IMR-90 (cell line): ENCODE measurements at regions not wholly inside any gene's neighbourhood (a gene's known extent, or its start where the extent isn't known, plus 50 kb on each side); places are given as distances from the start of the nearest gene placed in this dataset.

Experiments used
- ATAC-seq: fragments of 200-7000 bp; cut with Tn5 transposase; 2 replicates; pipeline ENCODE4 v1.9.1; 2020; ENCODE audit warnings: low read depth, mild to moderate bottlenecking, moderate library complexity
- BruUV-seq: library from RNA; stranded (reverse); fragments of 400-500 nt; replicated peaks from 2 replicates; lab custom pipeline; 2021; lab: Mats Ljungman, UMichigan
- CTCF ChIA-PET: fragments of 300-600 bp; formaldehyde crosslinking; extraction: SDS; loops from one replicate; lab custom pipeline; 2021; ENCODE audit warnings: antibody characterized with exemption; lab: Yijun Ruan, JAX
- POLR2A ChIA-PET: fragments of 300-600 bp; sonication (Branson Sonifier 250); formaldehyde crosslinking; loops from one replicate; lab custom pipeline; 2022; ENCODE audit warnings: antibody characterized with exemption; ENCODE audit not compliant: unreplicated experiment; lab: Charles Lee
- DNase-seq: peaks from one replicate; pipeline ENCODE4 v3.0.0; 2013
- H2AFZ ChIP-seq: replicated peaks from 2 replicates; pipeline ENCODE3; 2013; ENCODE audit warnings: low read length, mild to moderate bottlenecking; ENCODE audit not compliant: poor library complexity
- H2AK5ac ChIP-seq: 2 replicates; pipeline ENCODE4 v1.6.1; 2013; ENCODE audit warnings: low read depth, low read length, inconsistent platforms
- H2AK9ac ChIP-seq: replicated peaks from 2 replicates; pipeline ENCODE3; 2013; ENCODE audit warnings: mild to moderate bottlenecking, low read depth, low read length, moderate library complexity; ENCODE audit not compliant: poor library complexity
- H2BK120ac ChIP-seq: 2 replicates; pipeline ENCODE4 v1.6.1; 2013; ENCODE audit warnings: low read depth, low read length, inconsistent platforms
- H2BK15ac ChIP-seq: 3 replicates; pipeline ENCODE4 v1.6.1; 2013; ENCODE audit warnings: low read depth, low read length, inconsistent platforms
- H2BK20ac ChIP-seq: 2 replicates; pipeline ENCODE4 v1.6.1; 2013; ENCODE audit warnings: low read depth, mild to moderate bottlenecking, inconsistent platforms, low read length, moderate library complexity
- H2BK5ac ChIP-seq: 2 replicates; pipeline ENCODE4 v1.6.1; 2013; ENCODE audit warnings: mild to moderate bottlenecking, low read depth, low read length, inconsistent platforms; ENCODE audit not compliant: poor library complexity, severe bottlenecking
- H3K14ac ChIP-seq: replicated peaks from 2 replicates; pipeline ENCODE4 v1.6.1; 2013; ENCODE audit warnings: low read depth, low read length, inconsistent platforms
- H3K18ac ChIP-seq: 2 replicates; pipeline ENCODE4 v1.6.1; 2013; ENCODE audit warnings: low read depth, low read length, control low read depth
- H3K23ac ChIP-seq: 2 replicates; pipeline ENCODE4 v1.6.1; 2013; ENCODE audit warnings: low read depth, low read length, inconsistent platforms
- H3K27ac ChIP-seq: 2 replicates; pipeline ENCODE4 v1.5.1; 2013; ENCODE audit warnings: mild to moderate bottlenecking, control low read depth, low read length; ENCODE audit not compliant: insufficient read depth
- H3K27me3 ChIP-seq: 2 replicates; pipeline ENCODE4 v1.6.1; 2013; ENCODE audit warnings: low read length; ENCODE audit not compliant: control insufficient read depth, insufficient read depth
- H3K36me3 ChIP-seq: 2 replicates; pipeline ENCODE4 v1.6.1; 2013; ENCODE audit warnings: low read length, mixed read lengths; ENCODE audit not compliant: control insufficient read depth, insufficient read depth
- H3K4ac ChIP-seq: 2 replicates; pipeline ENCODE4 v1.6.1; 2013; ENCODE audit warnings: low read depth, low read length, inconsistent platforms
- H3K4me1 ChIP-seq: 2 replicates; pipeline ENCODE4 v1.6.1; 2013; ENCODE audit warnings: low read length, mixed read lengths; ENCODE audit not compliant: control insufficient read depth, insufficient read depth
- H3K4me2 ChIP-seq: 2 replicates; pipeline ENCODE4 v1.6.1; 2013; ENCODE audit warnings: low read depth, mild to moderate bottlenecking, control low read depth, low read length, moderate library complexity
- H3K4me3 ChIP-seq: 2 replicates; pipeline ENCODE4 v1.5.1; 2013; ENCODE audit warnings: low read depth, mild to moderate bottlenecking, control low read depth, low read length, moderate library complexity; ENCODE audit not compliant: insufficient read depth
- H3K56ac ChIP-seq: 2 replicates; pipeline ENCODE4 v1.6.1; 2013; ENCODE audit warnings: low read length, inconsistent platforms; ENCODE audit not compliant: insufficient read depth; ENCODE audit errors: extremely low read depth
- H3K79me1 ChIP-seq, 2 experiments: 2 replicates each; pipeline ENCODE4 v1.6.1; 2013; ENCODE audit warnings: low read length in 2 of 2, inconsistent platforms in 1 of 2, low read depth in 1 of 2
- H3K9ac ChIP-seq: 2 replicates; pipeline ENCODE4 v1.6.1; 2013; ENCODE audit warnings: low read depth, low read length, control low read depth
- H3K9me1 ChIP-seq: 2 replicates; pipeline ENCODE4 v1.6.1; 2013; ENCODE audit warnings: low read length, inconsistent platforms; ENCODE audit not compliant: insufficient read depth
- H3K9me3 ChIP-seq: 2 replicates; pipeline ENCODE4 v1.6.1; 2013; ENCODE audit warnings: low read length; ENCODE audit not compliant: control insufficient read depth, insufficient read depth
- H4K20me1 ChIP-seq: 2 replicates; pipeline ENCODE4 v1.6.1; 2013; ENCODE audit warnings: low read length, inconsistent platforms; ENCODE audit not compliant: insufficient read depth
- H4K5ac ChIP-seq: 2 replicates; pipeline ENCODE4 v1.6.1; 2013; ENCODE audit warnings: mild to moderate bottlenecking, low read depth, low read length, control low read depth
- H4K8ac ChIP-seq, 2 experiments: 2 replicates each; pipeline ENCODE4 v1.6.1; 2013; ENCODE audit warnings: low read depth in 2 of 2, low read length in 2 of 2, control low read depth in 1 of 2, inconsistent platforms in 1 of 2
- H4K91ac ChIP-seq: 2 replicates; pipeline ENCODE4 v1.6.1; 2013; ENCODE audit warnings: low read depth, low read length, inconsistent platforms; ENCODE audit not compliant: insufficient read depth
- BHLHE40 ChIP-seq: fragments of 150-350 bp; IDR thresholded peaks from 2 replicates; pipeline ENCODE4 v1.6.1; 2016; ENCODE audit warnings: mild to moderate bottlenecking, low read depth, low read length
- CEBPB ChIP-seq: IDR thresholded peaks from 2 replicates; pipeline ENCODE4 v1.6.1; 2012; ENCODE audit warnings: low read depth, low read length, improper control_type of control experiment
- CHD1 ChIP-seq: IDR thresholded peaks from 2 replicates; pipeline ENCODE4 v1.6.1; 2012; ENCODE audit warnings: low read depth, low read length, improper control_type of control experiment
- CTCF ChIP-seq: conservative IDR thresholded peaks from 2 replicates; pipeline ENCODE4 v1.5.1; 2012; ENCODE audit warnings: mild to moderate bottlenecking, low read depth, low read length, improper control_type of control experiment
- ELK1 ChIP-seq: fragments of 150-350 bp; IDR thresholded peaks from 2 replicates; pipeline ENCODE4 v1.6.1; 2016; ENCODE audit warnings: low read depth, mild to moderate bottlenecking, low read length, moderate library complexity, borderline replicate concordance
- FOS ChIP-seq: fragments of 150-350 bp; IDR thresholded peaks from 2 replicates; pipeline ENCODE4 v1.6.1; 2016; ENCODE audit warnings: low read depth, low read length
- MAFK ChIP-seq: IDR thresholded peaks from 2 replicates; pipeline ENCODE4 v1.6.1; 2012; ENCODE audit warnings: low read depth, low read length, improper control_type of control experiment
- MAZ ChIP-seq: IDR thresholded peaks from 2 replicates; pipeline ENCODE4 v1.6.1; 2012; ENCODE audit warnings: low read depth, mild to moderate bottlenecking, low read length, improper control_type of control experiment, moderate library complexity, borderline replicate concordance
- MXI1 ChIP-seq: IDR thresholded peaks from 2 replicates; pipeline ENCODE4 v1.6.1; 2012; ENCODE audit warnings: low read depth, mild to moderate bottlenecking, low read length, moderate library complexity, borderline replicate concordance
- NFE2L2 ChIP-seq: fragments of 150-350 bp; IDR thresholded peaks from 2 replicates; pipeline ENCODE4 v1.6.1; 2016; ENCODE audit warnings: low read depth, mild to moderate bottlenecking, low read length
- POLR2A ChIP-seq: IDR thresholded peaks from 2 replicates; pipeline ENCODE4 v1.6.1; 2012; ENCODE audit warnings: mild to moderate bottlenecking, low read depth, low read length
- RAD21 ChIP-seq: IDR thresholded peaks from 2 replicates; pipeline ENCODE4 v1.6.1; 2012; ENCODE audit warnings: low read length, improper control_type of control experiment
- RCOR1 ChIP-seq: IDR thresholded peaks from 2 replicates; pipeline ENCODE4 v1.6.1; 2012; ENCODE audit warnings: mild to moderate bottlenecking, low read length, improper control_type of control experiment; ENCODE audit not compliant: insufficient replicate concordance
- RFX5 ChIP-seq: IDR thresholded peaks from 2 replicates; pipeline ENCODE4 v1.8.0; 2012; ENCODE audit warnings: low read depth, mild to moderate bottlenecking, low read length, moderate library complexity
- SMC3 ChIP-seq: fragments of 150-350 bp; IDR thresholded peaks from 2 replicates; pipeline ENCODE4 v1.6.1; 2016; ENCODE audit warnings: low read depth, mild to moderate bottlenecking, antibody characterized with exemption, low read length, moderate library complexity
- USF2 ChIP-seq: fragments of 150-350 bp; IDR thresholded peaks from 2 replicates; pipeline ENCODE4 v1.6.1; 2017; ENCODE audit warnings: mild to moderate bottlenecking, antibody characterized with exemption, low read length, low read depth
- WGBS, 2 experiments: methylation state at CpG; one replicate each; pipeline versions ENCODE4 v1.1.5 to v1.1.7; 2013; ENCODE audit warnings: missing lambda C conversion rate in 2 of 2; ENCODE audit not compliant: insufficient read length in 1 of 2; ENCODE audit errors: extremely low coverage in 2 of 2; 5-methylcytosine and 5-hydroxymethylcytosine counted together
- dilution Hi-C: fragments of 300-500 bp; cut with HindIII; formaldehyde crosslinking; loops from one replicate; pipeline ENCODE4 v1.14.3; 2018; ENCODE audit warnings: low sequenced_read_pairs; ENCODE audit not compliant: unreplicated experiment
- in situ Hi-C: fragments of 300-500 bp; cut with MboI; formaldehyde crosslinking; loops from 3 replicates; pipeline ENCODE4 v1.14.3; 2019; ENCODE audit warnings: low sequenced_read_pairs, inconsistent platforms, mixed read lengths
- intact Hi-C: fragments of 100-400 bp; cut with micrococcal nuclease; formaldehyde crosslinking; loops from 2 replicates; pipeline ENCODE4 v1.10.0; 2022

GRCh38 chr6:147095316-147095715, 108.9 kb upstream of the STXBP5 start:
- Histone ChIP-seq H3K79me1 (no peaks in the 10 kb centered on the region), H2AFZ (no peak overlapping the region), H3K4ac (no peak overlapping the region), H3K23ac (no peak overlapping the region), H3K9me3 (no peaks in the 10 kb centered on the region), H2AK5ac (no peak overlapping the region), H4K91ac (no peak overlapping the region), H3K9me1 (peaks cover under 1% of the 10 kb centered on the region; the same call in 1 of the 2 replicates), H2AK9ac (no peak overlapping the region), H3K27ac (no peak overlapping the region), H3K4me3 (no peak overlapping the region), H3K4me2 (no peak overlapping the region), H3K56ac (no peak overlapping the region), H3K14ac (no peak overlapping the region), H2BK20ac (no peak overlapping the region), H4K5ac (no peak overlapping the region), H4K20me1 (no peaks in the 10 kb centered on the region), H3K9ac (no peak overlapping the region), H3K4me1 (peaks cover 1% of the 10 kb centered on the region), H3K36me3 (no peaks in the 10 kb centered on the region), H4K8ac (no peak overlapping the region), H3K27me3 (no peaks in the 10 kb centered on the region), H3K18ac (no peak overlapping the region), H2BK5ac (no peak overlapping the region), H2BK15ac (no peak overlapping the region), H2BK120ac (no peak overlapping the region)
- no TSS peak for BruUV-seq
- ChIA-PET POLR2A (interaction anchor here (0.5 kb wide), 1 partner anchor 1173 kb away, joined by 3 read pairs; no protein-coding TSS in a partner anchor), CTCF (no interaction called here)
- in situ Hi-C loops (no loop called here), dilution Hi-C loops (no loop called here), intact Hi-C loops (no loop called here)
- WGBS, 2 experiments, result 100% methylated on average over 1 of the region's 3 CpGs; no CpG with 5 or more reads in 1 of the 2 experiments
- peak; percentile 25 for DNase-seq
- no peak for TF ChIP-seq RCOR1
- TF ChIP-seq RFX5, result no peak
- no peak for TF ChIP-seq FOS
- TF ChIP-seq MAFK, result no peak
- TF ChIP-seq BHLHE40, result no peak
- no peak for TF ChIP-seq CTCF
- no peak for TF ChIP-seq CEBPB
- TF ChIP-seq ELK1, result no peak
- TF ChIP-seq USF2, result no peak
- TF ChIP-seq POLR2A, result no peak
- TF ChIP-seq RAD21, result no peak
- TF ChIP-seq CHD1, result no peak
- no peak for TF ChIP-seq SMC3
- TF ChIP-seq MAZ, result no peak
- TF ChIP-seq NFE2L2, result no peak
- no peak for TF ChIP-seq MXI1
- no peak for ATAC-seq
